ENCODE measurements at regions not wholly inside any gene's neighbourhood (a gene's known extent, or its start where the extent isn't known, plus 50 kb on each side); places are given as distances from the start of the nearest gene placed in this dataset.

DNA sequence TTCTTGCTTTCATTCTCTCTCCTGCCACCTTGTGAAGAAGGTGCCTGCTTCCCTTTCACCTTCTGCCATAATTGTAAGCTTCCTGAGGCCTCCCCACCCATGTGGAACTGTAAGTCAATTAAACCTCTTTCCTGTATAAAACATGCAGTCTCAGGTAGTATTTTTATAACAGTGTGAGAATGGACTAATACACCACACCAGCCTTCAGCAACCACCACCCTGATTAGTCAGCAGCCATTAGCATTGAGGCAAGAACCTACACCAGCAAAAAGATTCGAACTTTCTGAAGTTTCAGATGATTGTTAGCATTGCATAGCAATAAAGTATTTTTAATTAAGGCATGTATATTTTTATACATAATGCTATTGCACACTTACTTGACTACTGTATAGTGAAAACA is 980.2 kb downstream of the EFNA5 start:
- DNase-seq (ENCODE audit: low read depth in 1 of 2, low spot score in 1 of 2), result no peak
- Histone ChIP-seq H3K27ac (no peak overlapping the region), H3K4me1 (ENCODE audit: low read depth) (no peaks in the 10 kb centered on the region), H3K9me3 (ENCODE audit: low read depth) (no peaks in the 10 kb centered on the region), H3K36me3 (no peaks in the 10 kb centered on the region), H3K4me3 (no peak overlapping the region), H3K27me3 (no peaks in the 10 kb centered on the region)
- TF ChIP-seq, protein P1, sequence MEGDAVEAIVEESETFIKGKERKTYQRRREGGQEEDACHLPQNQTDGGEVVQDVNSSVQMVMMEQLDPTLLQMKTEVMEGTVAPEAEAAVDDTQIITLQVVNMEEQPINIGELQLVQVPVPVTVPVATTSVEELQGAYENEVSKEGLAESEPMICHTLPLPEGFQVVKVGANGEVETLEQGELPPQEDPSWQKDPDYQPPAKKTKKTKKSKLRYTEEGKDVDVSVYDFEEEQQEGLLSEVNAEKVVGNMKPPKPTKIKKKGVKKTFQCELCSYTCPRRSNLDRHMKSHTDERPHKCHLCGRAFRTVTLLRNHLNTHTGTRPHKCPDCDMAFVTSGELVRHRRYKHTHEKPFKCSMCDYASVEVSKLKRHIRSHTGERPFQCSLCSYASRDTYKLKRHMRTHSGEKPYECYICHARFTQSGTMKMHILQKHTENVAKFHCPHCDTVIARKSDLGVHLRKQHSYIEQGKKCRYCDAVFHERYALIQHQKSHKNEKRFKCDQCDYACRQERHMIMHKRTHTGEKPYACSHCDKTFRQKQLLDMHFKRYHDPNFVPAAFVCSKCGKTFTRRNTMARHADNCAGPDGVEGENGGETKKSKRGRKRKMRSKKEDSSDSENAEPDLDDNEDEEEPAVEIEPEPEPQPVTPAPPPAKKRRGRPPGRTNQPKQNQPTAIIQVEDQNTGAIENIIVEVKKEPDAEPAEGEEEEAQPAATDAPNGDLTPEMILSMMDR (IDR thresholded peaks at IDR 0.05; ENCODE audit: low read depth, low read length), result no peak

DNA sequence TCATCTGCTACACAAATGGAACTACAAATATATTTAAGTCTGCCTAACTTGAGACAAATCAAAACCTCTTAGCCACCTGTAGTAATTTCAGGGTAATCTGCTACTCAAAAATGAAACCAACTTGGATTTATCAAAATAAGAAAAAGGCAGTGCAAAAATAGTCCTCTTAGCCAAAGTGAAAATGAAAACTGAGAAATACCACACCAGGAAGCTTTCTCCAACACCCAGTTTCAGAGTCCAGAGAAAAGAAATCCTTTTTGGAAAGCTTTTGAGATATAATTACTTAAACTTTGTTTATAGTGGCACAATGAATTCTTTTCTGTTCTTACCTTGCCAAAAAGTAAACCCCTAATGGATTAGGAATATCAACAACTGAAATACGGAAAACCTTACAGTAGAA is 990.4 kb downstream of the EFNA5 start:
- Histone ChIP-seq H3K27ac (no peak overlapping the region), H3K36me3 (no peaks in the 10 kb centered on the region), H3K4me3 (no peak overlapping the region), H3K27me3 (no peaks in the 10 kb centered on the region), H3K4me1 (ENCODE audit: low read depth) (no peaks in the 10 kb centered on the region), H3K9me3 (ENCODE audit: low read depth) (no peaks in the 10 kb centered on the region)
- no peak for DNase-seq (ENCODE audit: low read depth in 1 of 2, low spot score in 1 of 2)
- TF ChIP-seq, protein P1 (IDR thresholded peaks at IDR 0.05; ENCODE audit: low read depth, low read length), result no peak

- no peaks in the 10 kb centered on the region for H3K4me1 ChIP-seq (ENCODE audit: low read depth)
- H3K9me3 ChIP-seq (ENCODE audit: low read depth), result no peaks in the 10 kb centered on the region
- H3K27ac ChIP-seq, result no peak overlapping the region
- no peaks in the 10 kb centered on the region for H3K27me3 ChIP-seq
- H3K36me3 ChIP-seq, result no peaks in the 10 kb centered on the region
- H3K4me3 ChIP-seq, result no peak overlapping the region
- TF ChIP-seq, protein P1 (IDR thresholded peaks at IDR 0.05; ENCODE audit: low read depth, low read length), result no peak
- DNase-seq (ENCODE audit: low read depth in 1 of 2, low spot score in 1 of 2), result no peak
Measured at GRCh38 chr5:106677057-106677456, 993.7 kb downstream of the EFNA5 start.

DNA sequence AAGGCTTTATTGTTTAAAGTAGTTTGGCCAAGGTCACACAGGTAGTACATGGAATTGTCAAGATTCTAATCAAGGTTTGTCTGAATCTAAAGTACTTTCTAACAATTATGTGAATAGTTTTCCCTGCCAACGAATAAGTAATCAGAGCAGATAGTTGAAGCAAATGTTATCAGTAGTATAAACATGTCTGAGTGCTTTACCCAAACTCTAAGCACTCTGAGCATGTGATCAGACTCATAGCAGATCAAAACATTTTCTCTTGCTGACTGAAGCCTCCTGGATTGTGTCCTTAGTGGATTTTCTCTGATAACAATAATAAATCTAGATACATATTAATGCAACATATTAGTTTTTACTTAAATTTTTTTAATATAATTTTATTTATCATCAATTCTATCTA is 995.0 kb downstream of the EFNA5 start:
- Histone ChIP-seq H3K27ac (no peak overlapping the region), H3K36me3 (no peaks in the 10 kb centered on the region), H3K27me3 (no peaks in the 10 kb centered on the region), H3K4me3 (no peak overlapping the region), H3K4me1 (ENCODE audit: low read depth) (no peaks in the 10 kb centered on the region), H3K9me3 (ENCODE audit: low read depth) (no peaks in the 10 kb centered on the region)
- DNase-seq (ENCODE audit: low read depth in 1 of 2, low spot score in 1 of 2), result peak in 1 of 2 donors; percentile 5
- TF ChIP-seq, protein P1 (IDR thresholded peaks at IDR 0.05; ENCODE audit: low read depth, low read length), result no peak

DNA sequence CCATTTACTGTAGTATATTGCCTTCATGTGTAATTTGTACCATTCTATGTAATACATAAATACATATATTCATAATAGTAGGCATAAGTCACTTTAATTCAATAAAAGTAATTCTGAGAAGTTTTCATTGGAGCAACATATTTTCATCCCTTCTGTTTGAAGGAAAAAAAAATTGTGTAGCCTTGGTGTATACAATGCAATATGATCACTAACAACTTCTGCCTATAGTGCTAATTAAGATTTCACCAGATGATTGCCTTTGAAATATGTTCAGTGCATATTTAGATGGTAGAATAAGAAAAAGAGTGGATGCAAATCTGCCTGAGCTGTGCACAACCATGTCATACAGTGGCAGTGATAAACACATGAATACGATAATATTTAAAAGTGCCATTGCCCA is 996.8 kb downstream of the EFNA5 start:
- Histone ChIP-seq H3K4me1 (ENCODE audit: low read depth) (no peaks in the 10 kb centered on the region), H3K4me3 (no peak overlapping the region), H3K36me3 (no peaks in the 10 kb centered on the region), H3K27ac (no peak overlapping the region), H3K9me3 (ENCODE audit: low read depth) (no peaks in the 10 kb centered on the region), H3K27me3 (no peaks in the 10 kb centered on the region)
- no peak for DNase-seq (ENCODE audit: low read depth in 1 of 2, low spot score in 1 of 2)
- TF ChIP-seq, protein P1 (IDR thresholded peaks at IDR 0.05; ENCODE audit: low read depth, low read length), result no peak

DNA sequence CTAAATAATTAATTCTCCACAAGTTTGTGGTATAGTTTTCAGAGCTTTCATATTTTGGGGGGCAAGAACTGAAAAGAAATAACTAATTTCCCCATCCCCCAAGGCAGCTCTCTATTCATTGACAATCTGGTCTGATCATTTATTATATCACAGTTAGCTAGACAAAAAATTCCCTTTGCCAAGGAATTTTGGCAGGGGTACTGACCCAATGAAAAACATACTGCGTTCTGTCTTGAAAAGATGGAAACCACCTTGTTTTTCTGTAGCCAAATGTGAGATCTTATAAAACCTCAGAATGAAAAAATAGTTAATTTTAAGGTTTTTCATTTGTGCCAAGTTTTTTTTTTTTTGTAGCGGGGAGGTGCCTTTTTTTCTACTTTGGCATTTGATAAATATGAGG is 1008.9 kb downstream of the EFNA5 start:
- Histone ChIP-seq H3K36me3 (no peaks in the 10 kb centered on the region), H3K4me3 (no peak overlapping the region), H3K27ac (no peak overlapping the region), H3K9me3 (ENCODE audit: low read depth) (no peaks in the 10 kb centered on the region), H3K27me3 (no peaks in the 10 kb centered on the region), H3K4me1 (ENCODE audit: low read depth) (no peaks in the 10 kb centered on the region)
- TF ChIP-seq, protein P1 (IDR thresholded peaks at IDR 0.05; ENCODE audit: low read depth, low read length), result no peak
- no peak for DNase-seq (ENCODE audit: low read depth in 1 of 2, low spot score in 1 of 2)
